CD14-positive monocyte (primary cell): ENCODE measurements at regions not wholly inside any gene's neighbourhood (a gene's known extent, or its start where the extent isn't known, plus 50 kb on each side); places are given as distances from the start of the nearest gene placed in this dataset.

ENCODE experiments used
- DNase-seq, 3 donors: peaks; one replicate each; pipeline ENCODE4 v3.0.0-alpha.2; 2011 to 2022
- H2AFZ ChIP-seq: 2 replicates; pipeline ENCODE4 v1.6.0; 2012; ENCODE audit warnings: mild to moderate bottlenecking, low read depth, low read length, inconsistent platforms; ENCODE audit not compliant: insufficient read depth, poor library complexity, severe bottlenecking
- H3K27ac ChIP-seq, 2 donors: 1 replicate in 1 of 2; 2 replicates in 1 of 2; pipeline ENCODE4 v1.5.1; 2012 to 2013; ENCODE audit warnings: low read length in 2 of 2, control low read depth in 1 of 2, inconsistent platforms in 1 of 2, low read depth in 1 of 2, mild to moderate bottlenecking in 1 of 2
- H3K27me3 ChIP-seq, 2 donors: one replicate each; pipeline versions ENCODE4 v1.6.0 to v1.6.1; 2011 to 2013; ENCODE audit warnings: low read length in 2 of 2; ENCODE audit not compliant: control insufficient read depth in 2 of 2, insufficient read depth in 2 of 2
- H3K36me3 ChIP-seq, 2 donors: replicated peaks in 1 of 2; 1 replicate in 1 of 2; 2 replicates in 1 of 2; pipeline versions ENCODE4 v1.5.1 to v1.6.1; 2012 to 2013; ENCODE audit warnings: low read length in 2 of 2, control low read depth in 1 of 2, inconsistent platforms in 1 of 2, mild to moderate bottlenecking in 1 of 2; ENCODE audit not compliant: insufficient read depth in 2 of 2, control insufficient read depth in 1 of 2
- H3K4me1 ChIP-seq, 2 donors: 1 replicate in 1 of 2; 2 replicates in 1 of 2; pipeline versions ENCODE4 v1.5.1 to v1.6.1; 2012 to 2013; ENCODE audit warnings: low read length in 2 of 2, control low read depth in 1 of 2, inconsistent platforms in 1 of 2, mild to moderate bottlenecking in 1 of 2, moderate library complexity in 1 of 2; ENCODE audit not compliant: insufficient read depth in 2 of 2, control insufficient read depth in 1 of 2
- H3K4me2 ChIP-seq: replicated peaks from 2 replicates; pipeline ENCODE3; 2012; ENCODE audit warnings: low read length, moderate library complexity, mild to moderate bottlenecking; ENCODE audit not compliant: poor library complexity, severe bottlenecking; ENCODE audit errors: extremely low read depth
- H3K4me3 ChIP-seq, 3 experiments: fragments of 200-600 bp in 1 of 3; sonication (generic) in 1 of 3; replicated peaks in 1 of 3; 1 replicate in 2 of 3; 2 replicates in 1 of 3; pipeline ENCODE4 v1.5.1; 2011 to 2013; ENCODE audit warnings: low read length in 3 of 3, mild to moderate bottlenecking in 3 of 3, control low read depth in 2 of 3, low read depth in 2 of 3, inconsistent platforms in 1 of 3, moderate library complexity in 1 of 3
- H3K79me2 ChIP-seq: 2 replicates; pipeline ENCODE4 v1.6.0; 2012; ENCODE audit warnings: mild to moderate bottlenecking, control low read depth, inconsistent platforms, low read length, moderate library complexity; ENCODE audit not compliant: insufficient read depth
- H3K9ac ChIP-seq: 2 replicates; pipeline ENCODE4 v1.6.0; 2017; ENCODE audit warnings: low read length, mild to moderate bottlenecking; ENCODE audit not compliant: insufficient read depth, poor library complexity, severe bottlenecking
- H3K9me3 ChIP-seq, 2 donors: replicated peaks in 1 of 2; 1 replicate in 1 of 2; 2 replicates in 1 of 2; pipeline versions ENCODE4 v1.5.1 to v1.6.1; 2012 to 2013; ENCODE audit warnings: low read length in 2 of 2, control low read depth in 1 of 2; ENCODE audit not compliant: control insufficient read depth in 1 of 2, insufficient read depth in 1 of 2
- H4K20me1 ChIP-seq: 2 replicates; pipeline ENCODE4 v1.6.0; 2012; ENCODE audit warnings: mild to moderate bottlenecking, low read length, control low read depth, moderate library complexity; ENCODE audit not compliant: insufficient read depth
- H3K27ac Mint-ChIP-seq, 7 donors: one replicate each; pipeline ENCODE4 v1.8.0; 2020; ENCODE audit warnings: mild to moderate bottlenecking in 7 of 7, mixed read lengths in 7 of 7, moderate library complexity in 6 of 7, inconsistent platforms in 2 of 7
- H3K27me3 Mint-ChIP-seq, 3 donors: one replicate each; pipeline ENCODE4 v1.8.0; 2021 to 2022; ENCODE audit warnings: low read depth in 3 of 3, mild to moderate bottlenecking in 3 of 3, mixed read lengths in 3 of 3, moderate library complexity in 3 of 3, inconsistent platforms in 1 of 3
- H3K36me3 Mint-ChIP-seq, 2 donors: one replicate each; pipeline ENCODE4 v1.8.0; 2020; ENCODE audit warnings: mixed read lengths in 2 of 2, inconsistent platforms in 1 of 2, mild to moderate bottlenecking in 1 of 2
- H3K4me1 Mint-ChIP-seq: one replicate; pipeline ENCODE4 v1.8.0; 2020; ENCODE audit warnings: mild to moderate bottlenecking, mixed read lengths
- H3K4me3 Mint-ChIP-seq, 2 donors: one replicate each; pipeline ENCODE4 v1.8.0; 2020; ENCODE audit warnings: mild to moderate bottlenecking in 2 of 2, mixed read lengths in 2 of 2, moderate library complexity in 1 of 2
- H3K9me3 Mint-ChIP-seq, 7 donors: one replicate each; pipeline ENCODE4 v1.8.0; 2020 to 2022; ENCODE audit warnings: mixed read lengths in 7 of 7, mild to moderate bottlenecking in 6 of 7, moderate library complexity in 6 of 7, inconsistent platforms in 2 of 7
- WGBS: methylation state at CpG from one replicate; pipeline ENCODE4 v1.1.5; 2013; ENCODE audit warnings: missing lambda C conversion rate; ENCODE audit not compliant: insufficient coverage; 5-methylcytosine and 5-hydroxymethylcytosine counted together
- intact Hi-C, 2 donors: fragments of 100-400 bp; cut with micrococcal nuclease; formaldehyde crosslinking; loops; one replicate each; pipeline versions ENCODE4 v1.15.0 to v1.15.1; 2023
- TF ChIP-seq, protein P1 (sequence below): fragments of 200-600 bp; IDR thresholded peaks from one replicate; pipeline ENCODE4 v1.8.0; 2022; ENCODE audit warnings: antibody characterized with exemption, mild to moderate bottlenecking

DNA sequence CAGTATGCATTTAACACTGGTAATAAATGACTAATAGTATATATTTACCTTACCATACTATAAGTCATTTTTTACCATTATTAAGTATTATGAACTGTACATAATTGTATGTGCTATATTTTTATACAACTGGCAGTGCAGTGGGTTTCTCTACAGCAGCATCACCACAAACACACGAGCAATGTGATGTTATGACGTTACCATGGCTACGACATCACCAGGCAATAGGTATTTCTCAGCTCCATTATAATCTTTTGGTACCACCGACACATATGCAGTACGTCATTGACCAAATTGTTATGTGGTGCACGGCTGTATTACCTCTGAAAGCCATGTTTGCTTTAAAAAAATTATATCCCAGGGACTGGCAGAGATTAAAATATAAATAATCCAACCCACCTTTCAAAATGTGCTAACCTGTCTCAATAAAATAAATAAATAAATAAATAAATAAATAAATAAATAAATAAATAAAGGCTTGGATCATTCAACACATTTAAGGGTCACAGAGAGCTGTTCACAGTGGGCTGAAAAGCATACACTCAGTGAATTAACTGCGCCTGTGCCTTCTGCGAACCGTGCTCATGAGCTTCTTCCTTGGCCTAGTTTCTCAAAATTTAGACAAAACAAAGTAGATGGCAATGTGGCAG is 121.4 kb upstream of the SLC35F3 start:
- Mint-ChIP-seq H3K27ac (no peak overlapping the region), H3K4me3 (no peak overlapping the region), H3K9me3 (peaks cover 2 to 8% (median 4%) of the 10 kb centered on the region in 7 donors), H3K36me3 (no peaks in the 10 kb centered on the region), H3K4me1 (no peaks in the 10 kb centered on the region), H3K27me3 (peaks cover 0 to 4% (median 0%) of the 10 kb centered on the region in 3 donors)
- no peak for DNase-seq
- Histone ChIP-seq H3K36me3 (no peaks in the 10 kb centered on the region), H3K79me2 (no peaks in the 10 kb centered on the region), H3K9me3 (no peaks in the 10 kb centered on the region), H3K4me1 (no peaks in the 10 kb centered on the region), H3K4me3 (no peak overlapping the region), H4K20me1 (no peaks in the 10 kb centered on the region), H2AFZ (no peak overlapping the region), H3K9ac (no peak overlapping the region), H3K4me2 (no peak overlapping the region), H3K27ac (no peak overlapping the region), H3K27me3 (no peaks in the 10 kb centered on the region)
- WGBS: 86% methylated on average over 8 of the region's 9 CpGs
- TF ChIP-seq, protein P1, sequence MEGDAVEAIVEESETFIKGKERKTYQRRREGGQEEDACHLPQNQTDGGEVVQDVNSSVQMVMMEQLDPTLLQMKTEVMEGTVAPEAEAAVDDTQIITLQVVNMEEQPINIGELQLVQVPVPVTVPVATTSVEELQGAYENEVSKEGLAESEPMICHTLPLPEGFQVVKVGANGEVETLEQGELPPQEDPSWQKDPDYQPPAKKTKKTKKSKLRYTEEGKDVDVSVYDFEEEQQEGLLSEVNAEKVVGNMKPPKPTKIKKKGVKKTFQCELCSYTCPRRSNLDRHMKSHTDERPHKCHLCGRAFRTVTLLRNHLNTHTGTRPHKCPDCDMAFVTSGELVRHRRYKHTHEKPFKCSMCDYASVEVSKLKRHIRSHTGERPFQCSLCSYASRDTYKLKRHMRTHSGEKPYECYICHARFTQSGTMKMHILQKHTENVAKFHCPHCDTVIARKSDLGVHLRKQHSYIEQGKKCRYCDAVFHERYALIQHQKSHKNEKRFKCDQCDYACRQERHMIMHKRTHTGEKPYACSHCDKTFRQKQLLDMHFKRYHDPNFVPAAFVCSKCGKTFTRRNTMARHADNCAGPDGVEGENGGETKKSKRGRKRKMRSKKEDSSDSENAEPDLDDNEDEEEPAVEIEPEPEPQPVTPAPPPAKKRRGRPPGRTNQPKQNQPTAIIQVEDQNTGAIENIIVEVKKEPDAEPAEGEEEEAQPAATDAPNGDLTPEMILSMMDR: no peak
- intact Hi-C loops: no loop called here

DNA sequence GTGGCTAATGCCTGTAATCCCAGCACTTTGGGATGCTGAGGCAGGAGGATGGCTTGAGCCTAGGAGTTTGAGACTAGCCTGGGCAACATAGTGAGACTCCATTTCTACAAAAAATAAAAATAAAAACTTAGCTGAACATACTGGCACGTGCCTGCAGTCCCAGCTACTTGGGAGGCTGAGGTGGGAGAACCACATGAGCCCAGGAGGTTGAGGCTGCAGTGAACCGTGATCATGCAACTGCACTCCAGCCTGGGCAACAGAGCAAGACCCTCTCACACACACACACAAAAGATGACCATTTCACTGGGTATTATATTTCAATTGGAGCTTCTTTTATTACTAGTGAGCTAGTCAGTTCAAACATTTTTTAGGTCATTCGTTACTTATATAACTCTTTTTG is 116.9 kb upstream of the SLC35F3 start:
- no peaks in the 10 kb centered on the region for H3K27me3 ChIP-seq
- no peaks in the 10 kb centered on the region for H3K36me3 Mint-ChIP-seq
- no peak overlapping the region for H3K27ac Mint-ChIP-seq
- H3K4me1 ChIP-seq: no peaks in the 10 kb centered on the region
- no CpG with 5 or more reads among the region's 3 CpGs for whole genome bisulfite sequencing
- intact Hi-C loops: no loop called here
- peaks cover 0 to 7% (median 4%) of the 10 kb centered on the region in 3 donors for H3K27me3 Mint-ChIP-seq
- peaks cover 0 to 2% (median 0%) of the 10 kb centered on the region in 7 donors for H3K9me3 Mint-ChIP-seq
- H2AFZ ChIP-seq: no peak overlapping the region
- TF ChIP-seq, protein P1: no peak
- H4K20me1 ChIP-seq: no peaks in the 10 kb centered on the region
- no peaks in the 10 kb centered on the region for H3K4me1 Mint-ChIP-seq
- no peak overlapping the region for H3K4me3 Mint-ChIP-seq
- DNase-seq: no peak
- no peak overlapping the region for H3K4me3 ChIP-seq
- H3K36me3 ChIP-seq: no peaks in the 10 kb centered on the region
- no peaks in the 10 kb centered on the region for H3K9me3 ChIP-seq
- no peak overlapping the region for H3K27ac ChIP-seq
- H3K79me2 ChIP-seq: no peaks in the 10 kb centered on the region
- H3K9ac ChIP-seq: no peak overlapping the region
- H3K4me2 ChIP-seq: no peak overlapping the region
